ENCODE measurements at regions not wholly inside any gene's neighbourhood (a gene's known extent, or its start where the extent isn't known, plus 50 kb on each side); places are given as distances from the start of the nearest gene placed in this dataset.

GRCh38 chr9:78439866-78440830, 143.2 kb downstream of the PSAT1 start:
- peak; percentile 23 for TF ChIP-seq CTCF (conservative IDR thresholded peaks at IDR 0.05; ENCODE audit: low read length)
- no peak for TF ChIP-seq EZH2phosphoT487 (IDR thresholded peaks at IDR 0.05; ENCODE audit: borderline replicate concordance)
